ENCODE measurements at regions not wholly inside any gene's neighbourhood (a gene's known extent, or its start where the extent isn't known, plus 50 kb on each side); places are given as distances from the start of the nearest gene placed in this dataset.
"Not testable (repeated sequence)": the region's sequence is repeated elsewhere in the genome, so short reads cannot be mapped to it uniquely, and the experiment has no call there.

- in situ Hi-C loops (cut with MboI; ENCODE audit: low sequenced_read_pairs): no loop called here
- H3K27me3 ChIP-seq (ENCODE audit: low read depth): peaks cover 7% of the 10 kb centered on the region; the same call in 1 of the 2 replicates
- no peak for DNase-seq (ENCODE audit: low spot score in 2 of 2)
- H3K36me3 ChIP-seq (replicated peaks): no peaks in the 10 kb centered on the region
- no peaks in the 10 kb centered on the region for H3K4me1 ChIP-seq
- H3K9me3 ChIP-seq: no peaks in the 10 kb centered on the region
- H3K4me3 ChIP-seq: no peak overlapping the region
Observed at GRCh38 chr13:44312834-44313551, 60.6 kb upstream of the SERP2 start.

- no peak for DNase-seq (ENCODE audit: low spot score in 2 of 2)
- no peaks in the 10 kb centered on the region for H3K36me3 ChIP-seq (replicated peaks)
- in situ Hi-C loops (cut with MboI; ENCODE audit: low sequenced_read_pairs): no loop called here
- H3K4me1 ChIP-seq: no peaks in the 10 kb centered on the region
- no peaks in the 10 kb centered on the region for H3K9me3 ChIP-seq
- no peak overlapping the region for H3K4me3 ChIP-seq
- H3K27me3 ChIP-seq (ENCODE audit: low read depth): peaks cover 7% of the 10 kb centered on the region
Observed at GRCh38 chr13:44313674-44314073, 60.0 kb upstream of the SERP2 start.

GRCh38 chr13:44314160-44314559, 59.5 kb upstream of the SERP2 start:
- H3K4me3 ChIP-seq; DNase-seq (ENCODE audit: low spot score in 2 of 2); H3K9me3 ChIP-seq; H3K4me1 ChIP-seq; in situ Hi-C loops (cut with MboI; ENCODE audit: low sequenced_read_pairs); H3K27me3 ChIP-seq (ENCODE audit: low read depth); H3K36me3 ChIP-seq (replicated peaks): not testable (repeated sequence)

- no peak for DNase-seq (ENCODE audit: low spot score in 2 of 2)
- in situ Hi-C loops (cut with MboI; ENCODE audit: low sequenced_read_pairs): no loop called here
- H3K36me3 ChIP-seq (replicated peaks): no peaks in the 10 kb centered on the region
- H3K9me3 ChIP-seq: no peaks in the 10 kb centered on the region
- H3K4me3 ChIP-seq: no peak overlapping the region
- H3K27me3 ChIP-seq (ENCODE audit: low read depth): peaks cover 13% of the 10 kb centered on the region
- no peaks in the 10 kb centered on the region for H3K4me1 ChIP-seq
Observed at GRCh38 chr13:44317752-44318151, 55.9 kb upstream of the SERP2 start.

- H3K4me3 ChIP-seq: no peak overlapping the region
- in situ Hi-C loops (cut with MboI; ENCODE audit: low sequenced_read_pairs): no loop called here
- DNase-seq (ENCODE audit: low spot score in 2 of 2): no peak
Observed at GRCh38 chr13:44318161-44318560, 55.5 kb upstream of the SERP2 start.

GRCh38 chr13:44320611-44321010, 53.0 kb upstream of the SERP2 start:
- in situ Hi-C loops (cut with MboI; ENCODE audit: low sequenced_read_pairs): no loop called here
- peaks cover 16% of the 10 kb centered on the region for H3K27me3 ChIP-seq (ENCODE audit: low read depth)
- H3K4me1 ChIP-seq: no peaks in the 10 kb centered on the region
- no peaks in the 10 kb centered on the region for H3K36me3 ChIP-seq (replicated peaks)
- no peak overlapping the region for H3K4me3 ChIP-seq
- no peak for DNase-seq (ENCODE audit: low spot score in 2 of 2)
- H3K9me3 ChIP-seq: no peaks in the 10 kb centered on the region

More at GRCh38 chr13:44318161-44318560, 55.5 kb upstream of the SERP2 start:
- Histone ChIP-seq H3K36me3 (replicated peaks) (no peaks in the 10 kb centered on the region), H3K4me1 (no peaks in the 10 kb centered on the region), H3K27me3 (ENCODE audit: low read depth) (peaks cover 13% of the 10 kb centered on the region), H3K9me3 (no peaks in the 10 kb centered on the region)

GRCh38 chr13:44321961-44322360, 51.7 kb upstream of the SERP2 start:
- Histone ChIP-seq H3K36me3 (replicated peaks) (no peaks in the 10 kb centered on the region), H3K4me1 (no peaks in the 10 kb centered on the region), H3K9me3 (no peaks in the 10 kb centered on the region), H3K27me3 (ENCODE audit: low read depth) (peaks cover 16% of the 10 kb centered on the region), H3K4me3 (no peak overlapping the region)
- DNase-seq (ENCODE audit: low spot score in 2 of 2): no peak
- in situ Hi-C loops (cut with MboI; ENCODE audit: low sequenced_read_pairs): no loop called here

GRCh38 chr13:44322928-44323327, 50.7 kb upstream of the SERP2 start:
- H3K36me3 ChIP-seq (replicated peaks): no peaks in the 10 kb centered on the region
- H3K9me3 ChIP-seq: no peaks in the 10 kb centered on the region
- in situ Hi-C loops (cut with MboI; ENCODE audit: low sequenced_read_pairs): no loop called here
- DNase-seq (ENCODE audit: low spot score in 2 of 2): no peak
- no peaks in the 10 kb centered on the region for H3K4me1 ChIP-seq
- no peak overlapping the region for H3K4me3 ChIP-seq
- peaks cover 9% of the 10 kb centered on the region for H3K27me3 ChIP-seq (ENCODE audit: low read depth)

GRCh38 chr13:44323754-44324153, 49.9 kb upstream of the SERP2 start:
- DNase-seq (ENCODE audit: low spot score in 2 of 2): no peak
- 0 out of 2 replicates have a peak, but pooled peaks cover 3% of the 10 kb centered on the region for H3K9me3 ChIP-seq
- no peak overlapping the region for H3K4me3 ChIP-seq
- H3K4me1 ChIP-seq: no peaks in the 10 kb centered on the region
- peaks cover 9% of the 10 kb centered on the region; the same call in 1 of the 2 replicates for H3K27me3 ChIP-seq (ENCODE audit: low read depth)
- no peaks in the 10 kb centered on the region for H3K36me3 ChIP-seq (replicated peaks)
- in situ Hi-C loops (cut with MboI; ENCODE audit: low sequenced_read_pairs): no loop called here

Measured in HAP-1 (cell line).